ENCODE measurements at regions not wholly inside any gene's neighbourhood (a gene's known extent, or its start where the extent isn't known, plus 50 kb on each side); places are given as distances from the start of the nearest gene placed in this dataset.

- no peaks in the 10 kb centered on the region for H3K36me3 ChIP-seq (ENCODE audit: control insufficient read depth in 1 of 2, insufficient read depth in 2 of 2, low read length in 1 of 2)
- no peak overlapping the region for H3K27ac ChIP-seq (ENCODE audit: low read depth in 1 of 2, low read length in 2 of 2)
- ATAC-seq (ENCODE audit: low FRiP score) (no peak), DNase-seq (no peak)
- H3K4me3 ChIP-seq (ENCODE audit: low read length in 2 of 2): no peak overlapping the region
- no peaks in the 10 kb centered on the region for H3K9me3 ChIP-seq (ENCODE audit: control insufficient read depth, low read length)
- peaks cover 0 to 1% of the 10 kb centered on the region in 2 donors for H3K4me1 ChIP-seq (ENCODE audit: control insufficient read depth in 1 of 2, insufficient read depth in 2 of 2, low read length in 2 of 2)
- 92 to 93% methylated on average over 8 of the region's 8 CpGs for WGBS, 2 donors
- H3K27me3 ChIP-seq (ENCODE audit: control insufficient read depth in 1 of 2, insufficient read depth in 2 of 2, low read length in 1 of 2): no peaks in the 10 kb centered on the region
- intact Hi-C loops (cut with DNase I): no loop called here
Observed at GRCh38 chr9:108062680-108063079, 573.1 kb upstream of the KLF4 start.

GRCh38 chr9:108060175-108060574, 570.6 kb upstream of the KLF4 start:
- H3K36me3 ChIP-seq (ENCODE audit: control insufficient read depth in 1 of 2, insufficient read depth in 2 of 2, low read length in 1 of 2): no peaks in the 10 kb centered on the region
- no peaks in the 10 kb centered on the region for H3K27me3 ChIP-seq (ENCODE audit: control insufficient read depth in 1 of 2, insufficient read depth in 2 of 2, low read length in 1 of 2)
- H3K4me1 ChIP-seq (ENCODE audit: control insufficient read depth in 1 of 2, insufficient read depth in 2 of 2, low read length in 2 of 2): peaks cover 0 to 1% of the 10 kb centered on the region in 2 donors
- no peak overlapping the region for H3K4me3 ChIP-seq (ENCODE audit: low read length in 2 of 2)
- no peak for DNase-seq
- no peaks in the 10 kb centered on the region for H3K9me3 ChIP-seq (ENCODE audit: control insufficient read depth, low read length)
- 85% methylated on average over 5 of the region's 5 CpGs for WGBS, 2 donors
- ATAC-seq (ENCODE audit: low FRiP score): no peak
- H3K27ac ChIP-seq (ENCODE audit: low read depth in 1 of 2, low read length in 2 of 2): no peak overlapping the region
- intact Hi-C loops (cut with DNase I): no loop called here

GRCh38 chr9:108058135-108058814, 568.7 kb upstream of the KLF4 start:
- Histone ChIP-seq H3K27ac (ENCODE audit: low read depth in 1 of 2, low read length in 2 of 2) (no peak overlapping the region), H3K4me1 (ENCODE audit: control insufficient read depth in 1 of 2, insufficient read depth in 2 of 2, low read length in 2 of 2) (peaks cover 0 to 1% of the 10 kb centered on the region in 2 donors), H3K4me3 (ENCODE audit: low read length in 2 of 2) (no peak overlapping the region), H3K9me3 (ENCODE audit: control insufficient read depth, low read length) (no peaks in the 10 kb centered on the region), H3K36me3 (ENCODE audit: control insufficient read depth in 1 of 2, insufficient read depth in 2 of 2, low read length in 1 of 2) (no peaks in the 10 kb centered on the region), H3K27me3 (ENCODE audit: control insufficient read depth in 1 of 2, insufficient read depth in 2 of 2, low read length in 1 of 2) (no peaks in the 10 kb centered on the region)
- intact Hi-C loops (cut with DNase I): no loop called here
- 77 to 82% methylated on average over 6 of the region's 6 CpGs for WGBS, 2 donors
- no peak for ATAC-seq (ENCODE audit: low FRiP score)
- no peak for DNase-seq

- peak; percentile 84 for ATAC-seq (ENCODE audit: low FRiP score)
- Histone ChIP-seq H3K4me3 (ENCODE audit: low read length in 2 of 2) (no peak overlapping the region), H3K9me3 (ENCODE audit: control insufficient read depth, low read length) (no peaks in the 10 kb centered on the region), H3K27me3 (ENCODE audit: control insufficient read depth in 1 of 2, insufficient read depth in 2 of 2, low read length in 1 of 2) (no peaks in the 10 kb centered on the region), H3K4me1 (ENCODE audit: control insufficient read depth in 1 of 2, insufficient read depth in 2 of 2, low read length in 2 of 2) (peaks cover 0 to 1% of the 10 kb centered on the region in 2 donors), H3K36me3 (ENCODE audit: control insufficient read depth in 1 of 2, insufficient read depth in 2 of 2, low read length in 1 of 2) (no peaks in the 10 kb centered on the region), H3K27ac (ENCODE audit: low read depth in 1 of 2, low read length in 2 of 2) (no peak overlapping the region)
- WGBS, 2 donors: 61 to 65% methylated on average over 7 of the region's 7 CpGs
- no peak for DNase-seq
- intact Hi-C loops (cut with DNase I): no loop called here
Observed at GRCh38 chr9:108057421-108058134, 568.0 kb upstream of the KLF4 start.

GRCh38 chr9:108056805-108057386, 567.3 kb upstream of the KLF4 start:
- Histone ChIP-seq H3K27ac (ENCODE audit: low read depth in 1 of 2, low read length in 2 of 2) (no peak overlapping the region), H3K27me3 (ENCODE audit: control insufficient read depth in 1 of 2, insufficient read depth in 2 of 2, low read length in 1 of 2) (no peaks in the 10 kb centered on the region), H3K4me3 (ENCODE audit: low read length in 2 of 2) (no peak overlapping the region), H3K4me1 (ENCODE audit: control insufficient read depth in 1 of 2, insufficient read depth in 2 of 2, low read length in 2 of 2) (peaks cover 0 to 1% of the 10 kb centered on the region in 2 donors), H3K9me3 (ENCODE audit: control insufficient read depth, low read length) (no peaks in the 10 kb centered on the region), H3K36me3 (ENCODE audit: control insufficient read depth in 1 of 2, insufficient read depth in 2 of 2, low read length in 1 of 2) (no peaks in the 10 kb centered on the region)
- 63 to 65% methylated on average over 1 of the region's 1 CpG for WGBS, 2 donors
- intact Hi-C loops (cut with DNase I): no loop called here
- no peak for ATAC-seq (ENCODE audit: low FRiP score)
- no peak for DNase-seq

GRCh38 chr9:108056084-108056804, 566.7 kb upstream of the KLF4 start:
- H3K27me3 ChIP-seq (ENCODE audit: control insufficient read depth in 1 of 2, insufficient read depth in 2 of 2, low read length in 1 of 2): no peaks in the 10 kb centered on the region
- H3K4me3 ChIP-seq (ENCODE audit: low read length in 2 of 2): no peak overlapping the region
- no peak overlapping the region for H3K27ac ChIP-seq (ENCODE audit: low read depth in 1 of 2, low read length in 2 of 2)
- H3K36me3 ChIP-seq (ENCODE audit: control insufficient read depth in 1 of 2, insufficient read depth in 2 of 2, low read length in 1 of 2): no peaks in the 10 kb centered on the region
- no peaks in the 10 kb centered on the region for H3K9me3 ChIP-seq (ENCODE audit: control insufficient read depth, low read length)
- H3K4me1 ChIP-seq (ENCODE audit: control insufficient read depth in 1 of 2, insufficient read depth in 2 of 2, low read length in 2 of 2): peaks cover 0 to 1% of the 10 kb centered on the region in 2 donors
- intact Hi-C loops (cut with DNase I): no loop called here
- no peak for DNase-seq
- no peak for ATAC-seq (ENCODE audit: low FRiP score)
- WGBS, 2 donors: 89% methylated on average over 6 of the region's 6 CpGs

GRCh38 chr9:108054131-108054630, 564.6 kb upstream of the KLF4 start:
- 72 to 80% methylated on average over 3 of the region's 3 CpGs for WGBS, 2 donors

GRCh38 chr9:108053555-108054061, 564.0 kb upstream of the KLF4 start:
- H3K9me3 ChIP-seq (ENCODE audit: control insufficient read depth, low read length): no peaks in the 10 kb centered on the region
- no peak overlapping the region for H3K27ac ChIP-seq (ENCODE audit: low read depth in 1 of 2, low read length in 2 of 2)
- no peak overlapping the region for H3K4me3 ChIP-seq (ENCODE audit: low read length in 2 of 2)
- DNase-seq: peak; percentile 80 to 88
- intact Hi-C loops (cut with DNase I): no loop called here
- peak; percentile 58 for ATAC-seq (ENCODE audit: low FRiP score)
- no peaks in the 10 kb centered on the region for H3K27me3 ChIP-seq (ENCODE audit: control insufficient read depth in 1 of 2, insufficient read depth in 2 of 2, low read length in 1 of 2)
- no peaks in the 10 kb centered on the region for H3K4me1 ChIP-seq (ENCODE audit: control insufficient read depth in 1 of 2, insufficient read depth in 2 of 2, low read length in 2 of 2)
- no peaks in the 10 kb centered on the region for H3K36me3 ChIP-seq (ENCODE audit: control insufficient read depth in 1 of 2, insufficient read depth in 2 of 2, low read length in 1 of 2)
- WGBS, 2 donors: 2 to 4% methylated on average over 12 of the region's 12 CpGs

More at GRCh38 chr9:108054131-108054630, 564.6 kb upstream of the KLF4 start:
- intact Hi-C loops (cut with DNase I): no loop called here
- H3K27me3 ChIP-seq (ENCODE audit: control insufficient read depth in 1 of 2, insufficient read depth in 2 of 2, low read length in 1 of 2): no peaks in the 10 kb centered on the region
- no peaks in the 10 kb centered on the region for H3K36me3 ChIP-seq (ENCODE audit: control insufficient read depth in 1 of 2, insufficient read depth in 2 of 2, low read length in 1 of 2)
- no peak overlapping the region for H3K4me3 ChIP-seq (ENCODE audit: low read length in 2 of 2)
- no peaks in the 10 kb centered on the region for H3K4me1 ChIP-seq (ENCODE audit: control insufficient read depth in 1 of 2, insufficient read depth in 2 of 2, low read length in 2 of 2)
- DNase-seq (no peak), ATAC-seq (ENCODE audit: low FRiP score) (no peak)
- H3K9me3 ChIP-seq (ENCODE audit: control insufficient read depth, low read length): no peaks in the 10 kb centered on the region
- H3K27ac ChIP-seq (ENCODE audit: low read depth in 1 of 2, low read length in 2 of 2): no peak overlapping the region
